GM21390 (cell line): ENCODE measurements at regions not wholly inside any gene's neighbourhood (a gene's known extent, or its start where the extent isn't known, plus 50 kb on each side); places are given as distances from the start of the nearest gene placed in this dataset.

Experiments used
- ATAC-seq: cut with Tn5 transposase; IDR thresholded peaks from one replicate; pipeline ENCODE4 v1.9.1; 2021; ENCODE audit not compliant: unreplicated experiment

- no peak for ATAC-seq
These were observed 438.0 kb upstream of the ZFHX3 start for GRCh38 chr16:73485880-73486279.

GRCh38 chr16:73483934-73484711 lies 436.2 kb upstream of the ZFHX3 start:
- no peak for ATAC-seq

DNA sequence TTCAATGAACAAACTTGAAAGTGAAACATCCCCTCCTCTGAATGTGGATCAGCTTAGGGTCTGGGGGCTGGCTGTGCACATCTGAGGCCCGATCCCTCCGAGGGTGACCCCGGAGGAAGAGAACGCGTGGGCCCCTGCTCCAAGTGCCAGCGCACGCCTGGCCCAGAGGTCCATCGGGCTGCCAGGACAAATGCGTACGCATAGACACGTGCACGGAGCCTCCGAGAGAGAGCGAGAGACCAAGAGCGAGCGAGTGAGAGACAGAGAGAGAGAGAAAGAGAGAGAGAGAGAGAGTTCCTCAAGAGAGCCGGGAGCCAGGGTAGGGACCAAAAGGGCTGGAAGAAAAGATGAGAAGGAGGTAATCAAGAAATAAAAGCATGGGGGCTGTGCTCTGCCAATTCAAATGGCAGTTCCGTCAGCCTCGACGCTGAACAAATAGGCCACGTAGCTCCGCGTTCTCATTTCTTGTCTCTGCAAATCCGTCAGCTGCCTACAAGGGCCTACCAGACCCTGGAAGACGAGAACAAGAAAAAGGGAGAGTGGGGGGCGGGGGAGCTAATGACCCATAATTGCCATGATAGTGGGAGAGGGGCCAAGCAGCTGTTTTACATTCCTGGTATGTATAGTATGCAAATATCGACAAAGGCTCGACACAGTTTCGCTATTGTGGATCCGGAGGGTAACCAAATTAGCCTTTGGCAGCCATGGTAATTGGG lies 435.3 kb upstream of the ZFHX3 start:
- ATAC-seq = no peak

- no peak for ATAC-seq
These were observed 434.4 kb upstream of the ZFHX3 start for GRCh38 chr16:73482310-73482709.

DNA sequence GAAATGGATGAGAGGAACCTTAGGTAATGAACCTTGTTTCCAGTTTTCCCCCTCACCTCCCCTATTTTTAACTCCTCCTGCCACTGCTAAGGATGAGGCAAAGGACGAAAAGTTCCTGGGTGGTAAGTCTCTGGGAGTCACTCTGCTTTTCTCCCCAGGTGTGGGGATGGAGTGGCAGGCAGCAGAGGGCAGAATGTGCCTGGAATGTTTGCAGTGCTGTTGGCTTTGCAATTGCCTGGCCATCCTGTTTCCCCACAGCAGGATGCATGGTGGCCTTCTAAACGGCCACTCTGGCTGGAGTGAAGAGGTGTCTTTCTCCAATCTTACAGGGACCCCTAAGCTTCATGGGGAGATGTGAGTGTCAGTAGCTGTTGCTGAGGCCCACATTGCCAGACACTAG lies 432.5 kb upstream of the ZFHX3 start:
- no peak for ATAC-seq

- ATAC-seq = no peak
These were observed 425.8 kb upstream of the ZFHX3 start for GRCh38 chr16:73473713-73474112.

- ATAC-seq = no peak
These were observed 416.9 kb upstream of the ZFHX3 start for GRCh38 chr16:73464834-73465233.

DNA sequence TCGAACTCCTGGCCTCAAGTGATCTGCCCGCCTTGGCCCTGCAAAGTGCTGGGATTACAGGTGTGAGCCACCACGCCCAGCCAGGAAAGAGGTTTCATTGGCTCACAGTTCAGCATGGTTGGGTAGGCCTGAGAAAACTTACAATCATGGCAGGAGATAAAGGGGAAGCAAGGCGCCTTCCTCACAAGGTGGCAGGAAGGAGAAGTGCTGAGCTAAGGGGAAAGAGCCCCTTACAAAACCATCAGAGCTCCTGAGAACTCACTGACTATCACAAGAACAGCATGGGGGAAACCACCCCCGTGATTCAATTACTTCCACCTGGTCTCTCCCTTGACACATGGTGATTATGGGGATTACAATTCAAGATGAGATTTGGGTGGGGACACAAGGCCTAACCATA lies 411.7 kb upstream of the ZFHX3 start:
- ATAC-seq = no peak

DNA sequence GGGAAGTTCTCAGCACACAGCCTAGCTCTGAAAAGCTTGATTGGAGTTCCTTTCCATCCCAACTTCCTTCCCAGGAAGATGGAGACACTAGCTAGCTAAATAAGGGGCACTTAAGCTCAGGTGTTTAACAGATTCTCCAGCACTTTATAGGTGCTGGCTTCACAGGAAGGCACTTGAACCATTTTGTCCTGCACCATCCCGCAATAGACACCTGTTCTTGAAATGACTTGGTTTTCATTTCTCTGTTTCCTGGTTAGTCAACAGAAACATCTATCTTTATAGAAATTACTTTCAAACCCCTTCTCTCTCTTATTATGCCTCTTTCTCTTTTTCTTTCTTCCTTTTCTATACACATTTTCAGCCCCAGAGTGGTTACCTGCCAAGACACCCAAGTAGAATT lies 409.9 kb upstream of the ZFHX3 start:
- no peak for ATAC-seq

GRCh38 chr16:73448970-73449369 lies 401.0 kb upstream of the ZFHX3 start:
- ATAC-seq = no peak

GRCh38 chr16:73447846-73448245 lies 399.9 kb upstream of the ZFHX3 start:
- no peak for ATAC-seq

DNA sequence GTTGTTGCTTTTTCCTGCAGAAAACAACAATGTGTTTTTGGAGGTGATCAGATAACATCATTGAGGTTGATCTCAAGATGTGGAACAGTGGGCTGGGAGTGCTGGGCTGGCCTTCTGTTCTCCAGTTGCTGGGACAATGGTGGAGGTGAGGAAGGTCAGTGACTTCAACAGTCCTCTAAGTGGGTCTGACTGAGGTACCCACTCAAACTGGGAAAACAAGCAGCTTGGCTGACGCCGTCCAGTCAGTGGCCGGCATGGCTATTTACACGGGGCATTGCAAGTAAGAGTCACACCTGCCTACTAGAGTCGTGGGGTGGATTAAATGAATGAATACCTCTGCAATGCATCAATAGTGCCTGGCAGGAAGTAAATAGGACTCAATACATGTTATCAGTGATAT lies 386.7 kb upstream of the ZFHX3 start:
- no peak for ATAC-seq

- ATAC-seq = no peak
These were observed 385.9 kb upstream of the ZFHX3 start for GRCh38 chr16:73433731-73434307.

GRCh38 chr16:73432850-73433730 lies 385.2 kb upstream of the ZFHX3 start:
- no peak for ATAC-seq

GRCh38 chr16:73430138-73430537 lies 382.2 kb upstream of the ZFHX3 start:
- ATAC-seq = no peak

- no peak for ATAC-seq
These were observed 380.2 kb upstream of the ZFHX3 start for GRCh38 chr16:73428121-73428520.

DNA sequence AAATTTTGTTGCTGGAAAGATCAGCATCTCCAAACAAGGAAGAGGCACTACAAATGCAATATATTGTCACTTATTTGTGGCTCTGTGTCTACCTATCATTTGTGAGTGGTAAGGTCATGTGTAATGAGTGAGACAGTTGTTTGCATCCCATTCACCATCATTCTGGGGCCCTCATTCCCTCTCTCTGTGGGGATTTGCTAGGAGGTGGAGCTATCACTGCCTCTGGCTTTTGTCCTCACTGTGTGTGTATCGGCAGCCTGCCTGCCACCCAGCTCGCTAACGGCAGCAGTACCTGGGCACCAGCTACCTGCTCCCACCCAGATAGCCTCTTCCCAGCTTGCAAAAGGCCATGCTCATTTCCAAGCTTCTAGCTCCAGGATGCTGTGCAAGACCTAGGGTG lies 379.2 kb upstream of the ZFHX3 start:
- ATAC-seq = no peak

DNA sequence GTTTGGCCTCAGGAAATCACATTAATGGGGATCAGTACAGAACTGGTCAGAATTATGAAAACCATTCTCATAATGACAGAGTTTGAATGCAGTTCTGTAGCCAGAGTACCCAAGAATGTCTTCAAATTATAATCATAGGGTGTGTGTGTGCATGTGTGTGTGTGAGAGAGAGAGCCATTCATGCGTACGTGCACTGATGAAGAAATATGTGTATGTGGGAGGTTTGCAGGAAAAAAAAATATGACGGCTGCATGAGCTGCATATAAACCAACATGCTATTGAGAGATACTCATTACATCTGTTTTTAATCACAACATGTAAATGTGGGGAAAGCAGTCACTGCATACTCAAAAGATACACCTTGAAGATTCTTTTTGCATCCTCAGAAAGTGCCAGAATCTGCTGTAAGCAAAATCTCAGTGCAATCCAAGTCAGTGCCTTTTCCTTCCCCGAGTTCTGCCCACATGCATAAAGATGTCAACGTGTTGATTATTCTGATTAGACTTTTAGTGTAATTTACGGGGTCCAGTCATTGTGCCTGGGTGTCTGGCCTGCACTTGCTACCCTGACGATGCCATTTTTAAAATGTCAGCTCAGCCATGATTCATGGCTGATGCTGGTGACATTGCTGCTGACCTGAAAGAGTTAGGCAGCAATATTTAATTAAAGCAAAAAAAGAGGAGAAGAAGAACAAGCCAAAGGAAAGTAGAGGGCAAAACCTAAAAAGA lies 378.7 kb upstream of the ZFHX3 start:
- no peak for ATAC-seq

- ATAC-seq = no peak
These were observed 372.7 kb upstream of the ZFHX3 start for GRCh38 chr16:73420676-73421075.

DNA sequence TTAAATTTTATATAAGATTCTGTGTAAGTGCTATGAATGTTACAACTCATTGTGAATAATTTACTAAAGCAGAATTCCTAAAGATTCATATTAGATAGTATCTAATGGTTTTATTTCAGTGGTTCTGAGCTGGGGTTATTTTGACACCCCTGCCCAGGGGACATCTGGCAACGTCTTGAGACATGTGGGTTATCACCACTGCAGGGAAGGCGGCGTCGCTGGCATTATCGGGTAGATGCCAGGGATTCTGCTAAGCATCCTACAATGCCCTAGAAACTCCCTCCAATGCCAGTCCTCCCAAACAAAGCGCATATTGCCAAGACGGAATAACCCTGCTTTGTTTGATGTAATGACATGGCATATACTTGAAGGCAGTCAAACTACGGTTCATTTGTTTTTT lies 372.3 kb upstream of the ZFHX3 start:
- no peak for ATAC-seq

GRCh38 chr16:73418691-73419090 lies 370.8 kb upstream of the ZFHX3 start:
- no peak for ATAC-seq
